Stimulated activated CD4-positive, alpha-beta T cell treated with anti-CD3 and anti-CD28 coated beads, Interleukin-12 subunit alpha, Interleukin-12 subunit beta, amount 100 ng/mL, for 4 hours (primary cell): ENCODE measurements at regions not wholly inside any gene's neighbourhood (a gene's known extent, or its start where the extent isn't known, plus 50 kb on each side); places are given as distances from the start of the nearest gene placed in this dataset.

Source experiments
- DNase-seq: peaks from one replicate; pipeline ENCODE4 v3.0.0-alpha.2; 2020

DNA sequence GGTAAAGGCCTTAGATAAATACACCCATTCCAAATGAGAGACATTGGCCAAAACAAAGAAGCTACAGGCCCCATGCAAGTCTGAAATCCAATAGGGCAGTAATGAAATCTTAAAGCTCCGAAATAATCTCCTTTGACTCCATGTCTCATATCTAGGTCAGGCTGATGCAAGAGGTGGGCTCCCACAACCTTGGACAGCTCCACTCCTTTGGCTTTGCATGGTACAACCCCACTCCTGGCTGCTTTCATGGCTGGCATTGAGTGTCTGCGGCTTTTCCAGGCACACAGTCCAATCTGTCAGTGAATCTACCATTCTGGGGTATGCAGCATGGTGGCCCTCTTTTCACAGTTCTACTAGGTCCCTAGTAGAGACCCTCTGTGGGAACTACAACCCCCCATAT, 762.5 kb downstream of the LIG4 start:
- no peak for DNase-seq

DNA sequence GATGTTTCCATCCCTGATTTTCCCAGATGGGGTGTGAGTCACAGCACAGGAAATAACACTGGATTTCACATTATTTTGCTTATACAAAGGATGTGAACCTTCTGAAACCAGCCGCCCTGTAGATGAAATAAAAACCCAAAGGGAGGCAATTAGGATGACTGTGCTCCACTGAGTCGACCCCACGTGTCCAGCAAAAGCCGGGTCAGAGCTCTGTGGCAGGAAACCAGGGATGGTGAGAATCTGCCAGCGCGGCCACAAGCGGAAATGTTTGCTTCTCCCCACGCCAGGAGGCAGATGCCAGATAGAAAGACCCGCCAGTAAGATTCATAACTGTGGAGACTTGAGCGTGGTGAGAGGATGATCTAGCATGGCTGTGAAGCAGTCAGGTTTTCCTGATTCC, 764.4 kb downstream of the LIG4 start:
- DNase-seq, result no peak

DNA sequence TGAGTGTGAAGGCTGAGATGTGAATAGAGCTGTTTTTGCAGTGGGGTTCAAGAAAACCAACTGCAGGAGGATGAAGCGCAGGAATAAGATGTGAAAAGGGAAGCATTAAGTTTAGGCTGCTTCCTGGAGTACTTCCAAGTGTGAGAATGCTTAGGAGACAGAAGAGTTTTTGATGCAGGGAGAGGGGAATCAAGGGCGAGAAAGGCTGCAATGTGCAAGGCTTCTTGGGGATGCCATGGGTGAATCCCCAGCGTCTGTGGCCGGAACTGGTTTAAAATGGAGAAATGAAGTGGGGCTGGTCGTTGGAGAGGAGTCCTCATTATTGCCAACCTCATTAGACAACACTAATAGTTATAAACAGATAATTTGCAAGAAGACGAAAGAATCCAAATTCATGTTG, 764.9 kb downstream of the LIG4 start:
- no peak for DNase-seq

DNA sequence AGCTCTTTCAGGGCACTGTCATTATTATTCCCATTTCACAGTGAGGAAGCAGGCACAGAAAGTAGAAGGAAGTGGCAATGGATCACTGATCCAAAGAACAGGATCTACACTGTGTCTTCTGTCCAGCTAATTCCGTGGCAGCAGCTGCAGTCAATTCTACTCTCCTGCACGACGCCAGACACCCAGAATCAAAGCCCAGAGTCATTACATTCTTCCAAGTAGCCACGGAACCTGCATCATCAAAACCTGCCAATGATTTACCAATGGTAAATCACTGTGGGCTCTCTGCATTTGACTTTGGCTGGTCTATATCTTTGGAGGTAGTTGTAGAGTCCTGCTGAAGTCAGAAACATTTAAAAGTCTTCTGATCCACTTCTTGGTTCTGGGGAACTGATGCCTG, 767.7 kb downstream of the LIG4 start:
- no peak for DNase-seq

DNA sequence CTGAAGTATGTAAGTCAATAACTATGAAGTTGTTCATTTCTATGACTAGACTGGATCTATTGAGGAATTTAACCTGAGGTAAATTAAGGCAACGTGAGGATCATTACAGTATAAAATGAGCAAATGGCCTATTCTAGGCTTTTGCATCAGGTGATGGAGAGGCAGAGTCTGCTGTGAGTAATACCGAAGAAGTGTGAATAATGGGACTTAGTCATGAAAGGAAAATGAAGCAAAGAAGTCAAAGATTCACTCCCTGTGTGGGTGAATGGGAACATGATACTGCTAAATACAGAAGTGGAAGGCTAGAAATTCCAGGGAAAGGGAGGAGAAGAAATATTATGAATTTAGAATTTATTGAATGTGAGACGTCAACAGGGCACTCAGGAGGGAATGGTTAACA, 774.1 kb downstream of the LIG4 start:
- no peak for DNase-seq

DNA sequence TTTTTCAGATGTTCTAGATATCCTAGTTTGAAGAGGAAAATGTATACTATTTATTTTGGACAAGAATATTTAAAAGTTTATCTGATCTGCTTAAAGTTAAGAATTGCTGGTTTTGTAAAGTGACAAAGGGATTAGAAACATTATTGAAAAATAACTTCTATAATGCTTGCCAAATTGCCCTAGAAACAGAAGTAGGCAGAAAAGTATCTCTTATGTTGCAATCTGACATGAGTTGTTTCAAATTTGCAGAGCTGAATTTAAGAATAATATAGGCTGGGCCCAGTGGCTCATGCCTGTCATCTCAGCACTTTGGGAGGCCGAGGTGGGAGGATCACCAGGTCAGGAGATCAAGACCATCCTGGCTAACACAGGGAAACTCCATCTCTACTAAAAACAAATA, 777.1 kb downstream of the LIG4 start:
- DNase-seq, result no peak

DNA sequence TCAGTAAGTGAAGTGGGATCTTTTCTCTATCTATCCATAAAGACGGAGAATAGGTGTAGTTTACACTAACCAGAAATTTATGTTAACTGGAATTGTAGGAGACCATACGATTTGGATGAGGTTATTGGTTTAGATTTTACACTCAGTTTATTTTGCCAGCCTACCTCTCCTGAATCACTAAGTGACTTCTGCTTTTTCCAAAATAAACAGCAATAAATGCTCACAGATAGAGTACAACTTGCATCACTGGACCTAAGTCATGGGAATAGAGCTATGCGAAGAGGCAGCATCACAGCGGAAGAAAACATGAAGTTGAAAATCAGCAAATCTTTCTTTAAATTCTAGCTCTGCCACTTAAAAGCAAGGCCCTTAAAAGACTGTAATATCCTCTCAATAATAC, 781.0 kb downstream of the LIG4 start:
- no peak for DNase-seq

DNA sequence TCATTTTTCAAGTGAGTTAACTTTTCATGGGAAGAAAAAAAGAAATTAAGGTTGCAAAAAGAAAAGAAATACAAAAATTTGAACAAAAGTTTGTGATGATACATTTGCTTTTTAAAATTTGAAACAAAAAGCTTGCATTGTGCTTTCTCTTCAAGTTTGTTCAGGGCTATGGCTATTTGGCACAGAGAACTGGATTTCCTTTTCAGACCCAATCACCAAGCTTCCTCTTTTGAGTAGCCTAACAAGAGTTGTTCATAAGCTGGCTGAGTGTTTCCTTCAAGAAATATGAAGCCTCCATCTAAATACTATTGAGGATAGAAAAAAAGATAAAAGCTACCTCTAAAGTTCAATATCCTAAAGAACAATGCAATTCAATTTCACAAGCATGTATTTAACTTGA, 787.8 kb downstream of the LIG4 start:
- DNase-seq, result no peak

DNA sequence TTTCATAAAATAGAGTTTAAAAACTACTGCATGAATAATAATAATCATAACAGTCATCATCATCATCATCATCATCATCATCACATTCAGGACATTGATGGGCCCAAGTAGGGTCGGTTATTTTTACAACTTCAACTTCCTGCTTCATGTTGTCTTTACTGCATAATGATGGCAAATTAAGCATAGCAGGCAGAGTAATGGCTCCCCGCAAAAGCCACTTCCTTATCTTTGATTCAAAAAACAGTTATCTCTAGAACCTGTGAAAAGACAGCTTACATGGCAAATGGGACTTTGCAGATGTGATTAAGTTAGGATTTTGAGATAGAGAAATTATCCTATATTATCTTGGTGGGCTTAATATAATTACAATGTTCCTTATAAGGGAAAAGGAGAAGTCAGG, 792.9 kb downstream of the LIG4 start:
- no peak for DNase-seq

DNA sequence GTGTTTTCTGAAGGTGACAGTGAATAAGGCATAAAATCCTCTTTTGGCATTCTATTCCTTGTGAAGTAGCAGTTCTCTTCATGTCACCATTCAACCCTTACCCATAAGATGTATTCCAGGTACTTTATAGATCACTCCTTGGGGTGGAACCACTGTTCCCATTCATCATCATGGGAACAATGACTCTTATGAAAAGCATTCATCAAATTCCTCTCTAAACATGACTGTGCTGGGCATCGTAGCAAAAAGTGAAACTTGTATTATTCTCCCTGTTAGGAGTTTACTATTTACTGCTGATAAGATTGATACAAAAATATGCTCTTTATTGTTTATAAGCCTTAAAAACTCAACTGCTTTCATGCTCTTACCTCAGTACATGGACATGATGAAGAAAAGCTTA, 793.4 kb downstream of the LIG4 start:
- no peak for DNase-seq

DNA sequence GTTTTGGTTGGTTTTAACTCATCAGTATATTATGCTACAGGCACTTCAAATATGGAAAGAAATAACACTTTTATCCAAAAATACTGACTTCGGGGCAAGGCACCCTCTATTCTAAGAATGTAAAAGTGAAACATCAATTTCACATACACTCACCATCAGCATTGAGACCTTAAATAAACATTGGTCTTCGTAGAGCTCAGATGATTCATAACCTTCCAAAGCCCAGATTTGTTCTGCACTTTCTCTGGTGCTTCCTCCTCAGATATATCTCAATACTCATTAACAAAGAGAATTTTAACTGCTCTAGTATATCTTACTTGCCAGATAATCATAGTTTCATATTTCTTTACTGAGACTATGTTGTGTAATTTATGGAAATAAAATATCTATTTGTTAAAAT, 794.3 kb downstream of the LIG4 start:
- no peak for DNase-seq

DNA sequence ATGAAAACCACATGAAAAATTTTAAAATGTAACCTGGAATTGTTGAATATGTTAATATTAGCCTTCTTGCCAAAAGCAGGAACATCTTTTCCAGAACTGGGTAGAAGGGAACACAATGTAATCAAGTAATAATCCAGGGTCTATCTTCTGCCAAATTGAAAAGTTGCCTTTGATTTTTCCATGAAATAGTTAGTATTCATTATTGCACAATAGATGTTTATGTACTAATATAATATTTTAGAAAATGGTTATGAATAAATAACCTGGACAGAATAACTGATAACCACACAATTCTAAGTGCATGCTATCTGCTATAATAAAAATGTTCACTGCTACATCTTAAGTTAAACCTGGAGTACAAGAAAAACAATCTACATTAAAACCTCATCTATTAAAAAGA, 802.3 kb downstream of the LIG4 start:
- no peak for DNase-seq

DNA sequence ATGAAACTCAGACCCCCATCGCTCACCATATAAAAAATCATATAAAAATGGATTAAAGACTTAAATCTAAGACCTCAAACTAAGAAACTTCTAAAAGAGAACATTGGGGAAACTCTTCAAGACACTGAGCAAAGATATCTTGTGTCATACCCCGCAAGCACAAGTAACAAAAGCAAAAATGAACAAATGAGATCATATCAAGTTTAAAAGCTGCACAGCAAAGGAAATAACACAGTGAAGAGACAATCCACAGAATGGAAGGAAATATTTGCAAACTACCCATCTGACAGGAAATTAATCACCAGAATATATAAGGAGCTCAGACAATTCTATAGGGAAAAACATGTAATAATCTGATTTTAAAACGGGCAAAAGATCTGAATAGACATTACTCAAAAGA, 808.3 kb downstream of the LIG4 start:
- no peak for DNase-seq

DNA sequence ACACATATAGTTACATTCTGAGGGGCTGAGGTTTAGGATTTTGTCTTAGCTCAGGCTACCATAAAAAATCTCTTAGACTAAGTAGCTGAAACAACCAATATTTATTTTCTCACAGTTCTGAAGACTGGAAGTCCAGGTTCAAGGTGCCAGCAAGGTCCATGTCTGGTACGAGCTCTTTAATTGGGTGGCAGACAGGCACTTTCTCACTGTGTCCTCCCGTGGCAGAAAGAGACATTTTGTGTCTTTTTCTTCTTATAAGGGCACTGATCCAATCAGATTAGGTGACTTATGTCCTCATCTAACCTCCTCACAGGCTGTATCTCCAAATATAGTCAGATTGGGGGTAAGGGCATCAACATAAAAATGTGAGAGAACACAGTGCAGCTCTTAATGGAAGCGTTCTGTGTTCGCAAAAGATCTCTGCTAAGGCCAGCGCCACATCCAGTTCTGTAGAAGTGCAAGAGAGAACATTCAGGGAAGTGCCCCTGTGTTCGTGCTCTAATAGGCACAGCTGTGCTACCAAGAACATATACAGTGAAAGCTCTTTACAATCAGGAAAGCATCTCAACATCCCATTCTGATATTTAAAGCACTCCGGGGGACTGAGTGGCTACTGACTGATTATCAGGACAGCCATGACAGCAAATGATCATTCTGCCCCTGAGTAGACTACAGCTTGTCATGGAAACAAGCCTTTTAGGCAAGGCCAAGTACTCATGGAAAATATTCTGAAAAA, 819.2 kb downstream of the LIG4 start:
- no peak for DNase-seq

DNA sequence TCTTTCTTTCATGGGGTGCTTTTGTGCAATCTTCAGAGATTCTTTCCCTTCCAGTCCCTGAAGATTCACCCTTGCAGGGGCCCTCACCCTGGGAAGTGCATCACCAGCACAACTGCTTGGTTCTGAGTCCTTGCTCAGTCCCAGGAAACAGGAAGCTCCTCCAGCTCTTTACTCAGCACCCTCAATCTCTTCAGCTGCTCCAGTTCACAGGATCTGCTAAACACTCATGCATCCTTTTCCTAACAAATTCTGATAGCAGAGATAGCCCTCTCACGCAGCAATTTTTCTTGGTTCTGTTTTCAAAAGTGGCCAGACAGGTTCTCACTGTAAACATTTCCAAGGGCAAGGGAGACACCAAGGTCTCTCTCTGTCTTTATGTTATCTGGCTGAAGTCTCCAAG, 823.1 kb downstream of the LIG4 start:
- no peak for DNase-seq

DNA sequence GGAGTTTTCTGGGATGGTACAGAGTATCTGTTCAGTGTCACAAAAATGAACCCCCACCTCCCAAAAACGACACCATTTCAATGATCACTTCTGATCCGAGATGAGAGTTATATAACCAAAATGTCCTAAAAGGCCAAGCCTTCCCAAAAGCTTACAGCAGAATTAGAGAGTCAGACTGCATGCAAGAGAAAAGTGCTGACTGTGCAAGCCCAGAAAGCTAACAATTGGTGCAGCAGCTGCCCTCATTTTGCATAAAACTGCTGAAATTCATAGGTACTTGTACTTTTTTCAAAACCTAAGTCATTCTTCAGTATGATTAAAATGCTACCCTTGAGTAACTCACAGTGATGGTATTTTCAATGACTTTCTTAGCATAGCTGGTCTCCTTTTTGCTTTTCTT, 819.6 kb upstream of the ARGLU1 start:
- DNase-seq, result no peak

DNA sequence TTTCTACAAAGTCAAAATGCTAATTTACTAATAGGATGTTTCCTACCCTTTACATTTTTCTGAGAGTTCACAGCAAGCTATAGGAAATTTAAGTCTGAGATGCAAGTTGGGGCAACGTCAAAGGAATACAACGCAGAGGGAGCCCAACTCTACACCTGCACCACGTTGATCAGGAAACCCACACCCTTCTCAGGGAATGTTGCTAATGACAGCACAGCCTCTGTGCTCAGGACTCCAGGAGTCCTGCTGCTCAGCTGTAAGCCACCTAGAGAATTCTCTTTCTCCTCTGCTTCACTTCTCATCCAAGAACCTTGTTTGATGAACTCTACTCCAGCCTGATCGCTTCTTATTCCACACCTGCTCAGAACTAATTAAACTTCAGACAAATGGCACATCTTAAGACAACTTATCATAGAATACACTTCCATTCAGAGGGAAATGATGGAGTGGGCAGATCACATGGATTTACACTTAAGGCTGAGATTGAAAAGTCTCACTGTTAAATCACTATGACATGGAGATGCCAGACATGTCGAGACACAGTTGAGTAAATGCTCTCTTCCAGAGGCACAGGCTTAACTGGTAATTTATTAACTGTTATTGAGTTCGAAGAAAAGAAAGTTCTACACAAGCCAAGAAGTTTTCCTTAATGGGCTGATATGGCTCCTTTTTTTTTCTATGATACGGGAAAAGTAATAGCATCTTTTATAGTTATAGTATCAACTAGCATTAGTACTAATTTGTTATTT, 811.6 kb upstream of the ARGLU1 start:
- DNase-seq, result no peak

DNA sequence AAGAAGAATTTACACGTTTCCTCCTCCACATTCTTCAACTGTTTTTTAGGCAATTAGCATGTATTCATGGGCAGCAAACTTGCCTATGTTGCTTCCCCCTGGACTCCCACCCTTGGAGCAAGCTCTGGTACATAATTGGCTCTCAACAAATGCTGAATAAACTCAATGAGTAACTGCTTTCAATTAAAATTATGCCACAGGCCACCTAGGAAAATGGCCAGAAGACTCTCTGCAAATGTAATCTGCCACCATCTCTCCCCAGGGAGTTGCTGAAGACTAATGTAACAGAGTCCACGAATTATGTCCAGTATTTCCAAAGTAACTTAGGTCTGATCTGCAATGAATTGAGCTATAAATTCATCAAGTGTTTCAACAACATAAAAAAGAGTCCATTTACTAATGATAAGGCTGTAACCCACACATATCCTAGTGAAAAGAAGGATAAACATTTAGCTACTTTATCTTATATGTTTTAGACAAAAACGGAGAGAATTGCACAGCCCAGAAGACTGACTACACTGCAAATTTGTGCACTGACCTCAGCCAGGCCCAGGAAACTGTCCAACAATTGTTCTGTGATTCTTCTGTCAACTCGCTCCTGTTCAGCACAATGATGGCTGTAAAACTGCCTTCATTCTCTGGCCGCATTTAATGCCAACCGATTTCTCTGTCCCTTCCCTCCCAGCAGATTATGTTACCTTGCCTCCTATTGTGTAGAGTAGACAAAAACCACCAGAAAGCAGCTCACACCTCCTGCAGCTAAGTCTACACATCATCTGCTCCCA, 808.6 kb upstream of the ARGLU1 start:
- DNase-seq, result no peak

DNA sequence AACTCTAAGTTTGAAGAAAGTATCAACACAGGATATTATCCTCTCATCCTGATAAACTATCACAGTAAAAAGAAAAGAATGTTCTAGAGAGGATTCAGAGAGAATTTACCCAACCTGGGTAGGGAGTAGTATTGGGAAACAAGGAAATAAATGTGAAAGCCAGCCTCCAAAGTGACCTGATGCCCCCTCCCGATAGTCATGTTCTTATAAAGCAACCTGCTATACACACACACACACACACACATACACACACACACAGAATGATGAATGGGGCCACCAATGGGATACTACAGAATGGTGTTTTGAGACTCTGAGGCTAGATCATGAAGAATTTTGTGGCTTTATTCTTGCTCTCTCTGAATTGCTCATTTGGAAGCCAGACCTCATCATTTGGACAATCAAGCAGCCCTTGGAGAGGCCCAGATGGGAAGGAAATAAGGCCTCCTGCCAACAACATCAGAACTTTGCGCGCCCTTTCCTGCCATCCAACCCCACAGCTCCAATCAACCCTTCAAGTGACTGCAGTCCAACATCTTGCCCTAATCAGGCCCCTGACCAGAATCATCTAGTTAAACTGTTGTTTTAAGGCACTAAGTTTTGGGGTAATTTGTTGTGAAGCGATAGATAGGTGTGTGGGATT, 807.9 kb upstream of the ARGLU1 start:
- no peak for DNase-seq

DNA sequence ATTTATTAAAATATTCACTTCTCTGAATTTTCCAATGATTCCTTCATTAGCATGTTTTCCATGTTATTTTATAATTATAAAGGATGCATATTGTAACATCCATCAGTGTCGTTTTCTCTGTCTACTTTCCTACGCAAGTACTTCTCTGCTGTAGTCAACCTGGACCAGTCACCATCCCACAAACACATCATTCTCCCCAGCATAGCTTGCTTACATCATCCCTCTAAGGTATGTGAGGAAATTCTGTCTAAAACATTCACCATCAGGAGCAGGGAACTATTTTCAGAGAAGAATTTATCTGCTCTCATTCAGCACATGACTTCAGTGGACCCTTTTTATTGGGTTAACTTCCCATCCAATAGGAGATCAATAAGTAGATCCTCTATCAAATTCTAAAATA, 806.1 kb upstream of the ARGLU1 start:
- DNase-seq, result no peak

DNA sequence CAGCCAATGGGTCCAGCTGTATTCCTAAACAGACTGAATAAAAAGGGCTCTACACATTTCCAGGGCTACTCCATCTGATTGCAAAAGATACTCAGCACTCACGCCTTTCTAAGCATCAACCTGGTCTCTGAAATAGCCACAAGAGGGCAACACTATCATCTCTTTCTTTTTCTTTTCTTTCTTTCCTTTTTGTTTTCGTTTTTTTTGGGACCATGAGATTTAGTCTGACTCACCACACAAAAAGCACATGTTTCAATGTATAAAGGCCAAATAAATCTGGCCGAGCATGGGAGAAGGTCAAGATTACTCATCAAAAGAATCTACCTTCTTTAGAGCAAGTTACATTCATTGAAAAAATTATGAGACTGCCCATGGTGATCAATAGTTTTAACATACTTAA, 805.6 kb upstream of the ARGLU1 start:
- no peak for DNase-seq

DNA sequence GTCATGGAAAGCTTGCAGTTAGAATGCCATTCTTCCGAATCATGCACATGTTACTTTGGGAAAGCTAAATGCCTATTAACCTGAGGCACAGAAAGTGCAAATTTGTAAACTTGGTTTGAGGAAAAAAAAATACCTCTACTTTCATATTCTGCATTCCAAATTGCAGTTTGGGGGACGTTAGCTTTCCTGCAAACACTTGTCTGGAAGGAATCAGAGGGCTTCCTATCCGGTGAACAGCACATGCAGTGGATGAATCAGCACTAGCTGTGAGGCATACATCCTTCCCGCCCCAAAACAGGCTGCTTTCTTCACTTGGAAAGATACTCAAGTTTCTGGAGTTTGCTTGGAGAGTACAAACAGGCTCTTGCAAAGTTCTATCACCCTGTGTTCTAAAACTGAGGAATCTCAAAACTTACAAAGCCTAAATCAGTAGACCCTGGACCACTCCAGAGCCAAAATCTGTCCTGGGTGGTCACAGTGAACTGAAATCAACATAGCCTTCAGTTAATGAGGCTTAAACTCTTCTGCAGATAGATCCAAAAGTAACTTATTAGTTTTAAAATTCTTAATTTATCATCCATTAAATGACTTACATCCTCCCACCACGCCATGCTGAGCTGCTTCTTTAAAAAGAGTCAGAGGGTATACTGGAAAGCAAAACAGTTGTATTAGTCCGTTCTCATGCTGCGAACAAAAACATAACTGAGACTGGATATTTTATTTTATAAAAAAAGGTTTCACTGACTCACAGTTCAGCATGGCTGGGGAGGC, 802.3 kb upstream of the ARGLU1 start:
- DNase-seq, result no peak

DNA sequence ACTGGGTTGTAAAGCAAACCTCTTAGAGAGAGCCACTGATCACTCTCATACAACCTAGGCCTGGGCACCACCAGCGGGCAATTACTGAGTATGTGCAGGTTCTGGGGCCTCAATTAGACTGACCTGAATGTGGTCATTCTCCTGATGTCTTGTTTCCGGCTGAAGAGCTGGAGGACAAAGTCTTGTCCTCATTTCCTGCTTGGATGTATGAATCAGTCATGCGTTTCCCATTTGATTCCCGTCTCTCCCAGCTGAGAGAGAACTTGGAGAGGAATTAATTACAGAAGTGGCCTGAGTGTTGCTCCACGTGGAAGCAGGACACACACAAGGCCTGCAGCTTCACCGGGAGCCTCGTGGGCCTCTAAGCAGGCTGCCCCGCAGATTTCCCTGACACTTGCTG, 799.3 kb upstream of the ARGLU1 start:
- no peak for DNase-seq
